ENCODE measurements at regions not wholly inside any gene's neighbourhood (a gene's known extent, or its start where the extent isn't known, plus 50 kb on each side); places are given as distances from the start of the nearest gene placed in this dataset.

GRCh38 chr5:99929806-99930135, 605.4 kb upstream of the FAM174A start:
- TF ChIP-seq POLR2A (IDR thresholded peaks at IDR 0.05), result no peak
- no peak for TF ChIP-seq CTCF (IDR thresholded peaks at IDR 0.05)
- no peak for TF ChIP-seq EP300 (IDR thresholded peaks at IDR 0.05)
- no peak for TF ChIP-seq POLR2AphosphoS5 (IDR thresholded peaks at IDR 0.05)
